K562 (cell line): ENCODE measurements at regions not wholly inside any gene's neighbourhood (a gene's known extent, or its start where the extent isn't known, plus 50 kb on each side); places are given as distances from the start of the nearest gene placed in this dataset.

Experiments used
- BHLHE40 ChIP-seq: IDR thresholded peaks from 2 replicates; pipeline ENCODE4 v1.6.1; 2011; ENCODE audit warnings: low read length, improper control_type of control experiment
- BRD9 ChIP-seq: fragments of 450-650 bp; IDR thresholded peaks from 2 replicates; pipeline ENCODE4 v1.6.1; 2018; ENCODE audit warnings: low read depth; ENCODE audit not compliant: partially characterized antibody
- CBX2 ChIP-seq: fragments of 200-600 bp; sonication (generic); IDR thresholded peaks from one replicate; pipeline ENCODE4 v1.6.1; 2012; ENCODE audit warnings: mild to moderate bottlenecking, low read length, inconsistent platforms; ENCODE audit not compliant: insufficient read depth, poor library complexity, severe bottlenecking
- DNMT1 ChIP-seq: fragments of 450-650 bp; IDR thresholded peaks from 2 replicates; pipeline ENCODE4 v1.6.1; 2016; ENCODE audit warnings: antibody characterized with exemption, mild to moderate bottlenecking
- ELF1 ChIP-seq: fragments of 200-800 bp; sonication (Bioruptor generic); IDR thresholded peaks from 2 replicates; pipeline ENCODE4 v1.6.1; 2016; ENCODE audit warnings: missing genetic modification characterization, missing compliant biosample characterization
- ELF2 ChIP-seq: fragments of 250-450 bp; sonication (Bioruptor Pico); IDR thresholded peaks from 2 replicates; pipeline ENCODE4 v1.5.0; 2021; ENCODE audit warnings: mild to moderate bottlenecking
- KDM1A ChIP-seq, 2 experiments: fragments of 450-650 bp; IDR thresholded peaks; 2 replicates each; pipeline ENCODE4 v1.6.1; 2016; ENCODE audit warnings: mild to moderate bottlenecking in 2 of 2
- NFIC ChIP-seq: fragments of 450-650 bp; IDR thresholded peaks from 2 replicates; pipeline ENCODE4 v1.6.1; 2017; ENCODE audit warnings: mild to moderate bottlenecking, inconsistent platforms
- RBM14 ChIP-seq: fragments of 200-400 bp; formaldehyde crosslinking; IDR thresholded peaks from 2 replicates; pipeline ENCODE4 v1.6.1; 2018; ENCODE audit warnings: low read depth, mild to moderate bottlenecking, low read length, moderate library complexity, borderline replicate concordance; ENCODE audit not compliant: insufficient read depth
- RBM15 ChIP-seq: fragments of 200-400 bp; formaldehyde crosslinking; IDR thresholded peaks from 2 replicates; pipeline ENCODE4 v1.6.1; 2018; ENCODE audit warnings: mild to moderate bottlenecking, low read length, moderate library complexity; ENCODE audit not compliant: insufficient read depth
- RBM17 ChIP-seq: fragments of 200-400 bp; formaldehyde crosslinking; IDR thresholded peaks from 2 replicates; pipeline ENCODE4 v1.6.1; 2017; ENCODE audit warnings: low read depth, mild to moderate bottlenecking, low read length, borderline replicate concordance
- SIRT6 ChIP-seq: IDR thresholded peaks from one replicate; pipeline ENCODE4 v1.6.1; 2012; ENCODE audit warnings: low read depth, mild to moderate bottlenecking, control low read depth, inconsistent platforms, low read length, moderate library complexity
- SPI1 ChIP-seq: IDR thresholded peaks from 2 replicates; pipeline ENCODE4 v1.6.1; 2011; ENCODE audit warnings: low read depth, low read length, control low read depth, borderline replicate concordance
- TCF7 ChIP-seq: sonication (generic); IDR thresholded peaks from 2 replicates; pipeline ENCODE4 v1.6.1; 2016; ENCODE audit warnings: antibody characterized with exemption, borderline replicate concordance
- TCFL5 ChIP-seq: fragments of 250-450 bp; sonication (Bioruptor Pico); conservative IDR thresholded peaks from 2 replicates; pipeline ENCODE4 v1.6.1; 2021; ENCODE audit warnings: mild to moderate bottlenecking, moderate library complexity, matching md5 sums
- TRIM28 ChIP-seq: fragments of 450-650 bp; IDR thresholded peaks from 2 replicates; pipeline ENCODE4 v1.6.1; 2017
- ZC3H8 ChIP-seq: fragments of 450-650 bp; IDR thresholded peaks from 2 replicates; pipeline ENCODE4 v1.6.1; 2017
- ZNF212 ChIP-seq: fragments of 450-650 bp; formaldehyde crosslinking; IDR thresholded peaks from 2 replicates; pipeline ENCODE4 v1.4.0; 2020; ENCODE audit warnings: mild to moderate bottlenecking
- TF ChIP-seq, protein P1 (sequence below): IDR thresholded peaks from 3 replicates; pipeline ENCODE4 v1.6.1; 2011; ENCODE audit warnings: borderline replicate concordance, mild to moderate bottlenecking, moderate library complexity; ENCODE audit not compliant: insufficient read length; ENCODE audit errors: extremely low read depth
- TF ChIP-seq, protein P2 (sequence below): fragments of 250-450 bp; sonication (Bioruptor Pico); IDR thresholded peaks from 2 replicates; pipeline ENCODE4 v1.4.0; 2020; ENCODE audit warnings: mild to moderate bottlenecking
- TF ChIP-seq, protein P3 (sequence below): fragments of 250-450 bp; sonication (Bioruptor Pico); IDR thresholded peaks from 2 replicates; pipeline ENCODE4 v1.5.0; 2021
- TF ChIP-seq, protein P4 (sequence below): fragments of 200-800 bp; sonication (Bioruptor generic); IDR thresholded peaks from 2 replicates; pipeline ENCODE4 v1.6.1; 2017; ENCODE audit warnings: missing genetic modification characterization, missing compliant biosample characterization

DNA sequence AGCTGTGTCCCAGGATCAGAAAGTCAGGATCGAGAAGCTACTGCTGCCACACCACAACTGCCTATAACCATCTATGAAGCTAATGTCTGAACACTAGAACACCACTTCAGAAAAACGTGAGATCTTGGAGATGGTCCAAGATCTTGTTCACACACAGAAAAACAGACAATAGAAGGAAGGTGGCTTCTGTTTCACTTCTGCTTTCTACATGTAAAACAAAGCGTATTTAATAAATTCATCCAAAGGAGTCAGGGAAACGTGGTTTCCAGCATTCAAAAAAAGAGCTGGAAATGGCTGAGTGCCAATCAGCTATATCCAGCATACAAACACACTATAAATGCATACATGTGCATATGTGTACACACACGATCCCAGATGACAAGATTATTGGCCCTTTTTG lies 70.2 kb upstream of the CCDC71L start (continued):
- TF ChIP-seq, protein P1, sequence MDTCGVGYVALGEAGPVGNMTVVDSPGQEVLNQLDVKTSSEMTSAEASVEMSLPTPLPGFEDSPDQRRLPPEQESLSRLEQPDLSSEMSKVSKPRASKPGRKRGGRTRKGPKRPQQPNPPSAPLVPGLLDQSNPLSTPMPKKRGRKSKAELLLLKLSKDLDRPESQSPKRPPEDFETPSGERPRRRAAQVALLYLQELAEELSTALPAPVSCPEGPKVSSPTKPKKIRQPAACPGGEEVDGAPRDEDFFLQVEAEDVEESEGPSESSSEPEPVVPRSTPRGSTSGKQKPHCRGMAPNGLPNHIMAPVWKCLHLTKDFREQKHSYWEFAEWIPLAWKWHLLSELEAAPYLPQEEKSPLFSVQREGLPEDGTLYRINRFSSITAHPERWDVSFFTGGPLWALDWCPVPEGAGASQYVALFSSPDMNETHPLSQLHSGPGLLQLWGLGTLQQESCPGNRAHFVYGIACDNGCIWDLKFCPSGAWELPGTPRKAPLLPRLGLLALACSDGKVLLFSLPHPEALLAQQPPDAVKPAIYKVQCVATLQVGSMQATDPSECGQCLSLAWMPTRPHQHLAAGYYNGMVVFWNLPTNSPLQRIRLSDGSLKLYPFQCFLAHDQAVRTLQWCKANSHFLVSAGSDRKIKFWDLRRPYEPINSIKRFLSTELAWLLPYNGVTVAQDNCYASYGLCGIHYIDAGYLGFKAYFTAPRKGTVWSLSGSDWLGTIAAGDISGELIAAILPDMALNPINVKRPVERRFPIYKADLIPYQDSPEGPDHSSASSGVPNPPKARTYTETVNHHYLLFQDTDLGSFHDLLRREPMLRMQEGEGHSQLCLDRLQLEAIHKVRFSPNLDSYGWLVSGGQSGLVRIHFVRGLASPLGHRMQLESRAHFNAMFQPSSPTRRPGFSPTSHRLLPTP, result no peak
- no peak for TF ChIP-seq RBM15
- no peak for TF ChIP-seq ZC3H8
- no peak for TF ChIP-seq RBM17
- peak; percentile 69; the same call in 1 of the 2 replicates for TF ChIP-seq SPI1
- no peak for TF ChIP-seq KDM1A (IDR thresholded peaks at IDR 0.05)
- no peak for TF ChIP-seq TCFL5 (CRISPR knock-in tag)
- no peak for TF ChIP-seq ZNF212 (CRISPR knock-in tag)
- peak; percentile 15; the same call in 1 of the 2 replicates for TF ChIP-seq BHLHE40
- no peak for TF ChIP-seq RBM14
- TF ChIP-seq SIRT6, result no peak
- TF ChIP-seq, protein P2, sequence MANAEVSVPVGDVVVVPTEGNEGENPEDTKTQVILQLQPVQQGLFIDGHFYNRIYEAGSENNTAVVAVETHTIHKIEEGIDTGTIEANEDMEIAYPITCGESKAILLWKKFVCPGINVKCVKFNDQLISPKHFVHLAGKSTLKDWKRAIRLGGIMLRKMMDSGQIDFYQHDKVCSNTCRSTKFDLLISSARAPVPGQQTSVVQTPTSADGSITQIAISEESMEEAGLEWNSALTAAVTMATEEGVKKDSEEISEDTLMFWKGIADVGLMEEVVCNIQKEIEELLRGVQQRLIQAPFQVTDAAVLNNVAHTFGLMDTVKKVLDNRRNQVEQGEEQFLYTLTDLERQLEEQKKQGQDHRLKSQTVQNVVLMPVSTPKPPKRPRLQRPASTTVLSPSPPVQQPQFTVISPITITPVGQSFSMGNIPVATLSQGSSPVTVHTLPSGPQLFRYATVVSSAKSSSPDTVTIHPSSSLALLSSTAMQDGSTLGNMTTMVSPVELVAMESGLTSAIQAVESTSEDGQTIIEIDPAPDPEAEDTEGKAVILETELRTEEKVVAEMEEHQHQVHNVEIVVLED, result 0 out of 2 replicates have a peak, but pooled peaks have one; percentile 8
- TF ChIP-seq, protein P3, sequence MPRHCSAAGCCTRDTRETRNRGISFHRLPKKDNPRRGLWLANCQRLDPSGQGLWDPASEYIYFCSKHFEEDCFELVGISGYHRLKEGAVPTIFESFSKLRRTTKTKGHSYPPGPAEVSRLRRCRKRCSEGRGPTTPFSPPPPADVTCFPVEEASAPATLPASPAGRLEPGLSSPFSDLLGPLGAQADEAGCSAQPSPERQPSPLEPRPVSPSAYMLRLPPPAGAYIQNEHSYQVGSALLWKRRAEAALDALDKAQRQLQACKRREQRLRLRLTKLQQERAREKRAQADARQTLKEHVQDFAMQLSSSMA (CRISPR knock-in tag), result no peak
- no peak for TF ChIP-seq TCF7
- TF ChIP-seq BRD9, result no peak
- TF ChIP-seq, protein P4, sequence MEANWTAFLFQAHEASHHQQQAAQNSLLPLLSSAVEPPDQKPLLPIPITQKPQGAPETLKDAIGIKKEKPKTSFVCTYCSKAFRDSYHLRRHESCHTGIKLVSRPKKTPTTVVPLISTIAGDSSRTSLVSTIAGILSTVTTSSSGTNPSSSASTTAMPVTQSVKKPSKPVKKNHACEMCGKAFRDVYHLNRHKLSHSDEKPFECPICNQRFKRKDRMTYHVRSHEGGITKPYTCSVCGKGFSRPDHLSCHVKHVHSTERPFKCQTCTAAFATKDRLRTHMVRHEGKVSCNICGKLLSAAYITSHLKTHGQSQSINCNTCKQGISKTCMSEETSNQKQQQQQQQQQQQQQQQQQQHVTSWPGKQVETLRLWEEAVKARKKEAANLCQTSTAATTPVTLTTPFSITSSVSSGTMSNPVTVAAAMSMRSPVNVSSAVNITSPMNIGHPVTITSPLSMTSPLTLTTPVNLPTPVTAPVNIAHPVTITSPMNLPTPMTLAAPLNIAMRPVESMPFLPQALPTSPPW, result no peak
- 0 out of 2 replicates have a peak, but pooled peaks have one; percentile 11 for TF ChIP-seq ELF1
- TF ChIP-seq CBX2, result no peak
- no peak for TF ChIP-seq ELF2 (CRISPR knock-in tag)
- peak; percentile 79 for TF ChIP-seq NFIC
- TF ChIP-seq DNMT1, result no peak
- TF ChIP-seq TRIM28, result no peak
